Stimulated activated naive CD8-positive, alpha-beta T cell treated with anti-CD3 and anti-CD28 coated beads, Interleukin-15, Interleukin-2, amounts not matched to agents 100 U/mL and 50 U/mL, for 24 hours (primary cell): ENCODE measurements at regions not wholly inside any gene's neighbourhood (a gene's known extent, or its start where the extent isn't known, plus 50 kb on each side); places are given as distances from the start of the nearest gene placed in this dataset.
"Not testable (repeated sequence)": the region's sequence is repeated elsewhere in the genome, so short reads cannot be mapped to it uniquely, and the experiment has no call there.

ENCODE experiments used
- ATAC-seq: fragments of 150-1000 bp; cut with Tn5 transposase; one replicate; pipeline ENCODE4 v1.10.0; 2021
- DNase-seq: peaks from one replicate; pipeline ENCODE4 v3.0.0; 2021

DNA sequence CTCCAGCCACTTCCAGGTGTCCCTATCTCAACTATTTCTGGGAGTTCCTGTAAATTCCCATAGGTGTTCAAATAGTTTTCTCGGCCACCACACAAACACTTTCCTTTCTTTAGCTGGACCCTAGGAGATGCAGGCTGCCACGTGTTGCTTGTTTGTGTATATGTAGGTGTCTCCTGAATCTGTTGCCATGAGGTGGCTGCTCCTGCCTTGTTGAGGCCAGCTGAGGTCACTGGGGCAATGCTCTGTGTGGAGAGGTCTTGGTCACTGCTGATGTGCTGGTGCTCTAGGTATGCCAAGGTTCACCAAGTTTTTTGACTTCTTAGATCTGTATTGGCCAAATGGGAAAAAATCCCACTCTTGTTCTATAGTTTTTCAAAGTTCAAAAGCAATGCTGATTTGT lies 132.5 kb upstream of the CHD1 start:
- ATAC-seq (no peak), DNase-seq (no peak)

DNA sequence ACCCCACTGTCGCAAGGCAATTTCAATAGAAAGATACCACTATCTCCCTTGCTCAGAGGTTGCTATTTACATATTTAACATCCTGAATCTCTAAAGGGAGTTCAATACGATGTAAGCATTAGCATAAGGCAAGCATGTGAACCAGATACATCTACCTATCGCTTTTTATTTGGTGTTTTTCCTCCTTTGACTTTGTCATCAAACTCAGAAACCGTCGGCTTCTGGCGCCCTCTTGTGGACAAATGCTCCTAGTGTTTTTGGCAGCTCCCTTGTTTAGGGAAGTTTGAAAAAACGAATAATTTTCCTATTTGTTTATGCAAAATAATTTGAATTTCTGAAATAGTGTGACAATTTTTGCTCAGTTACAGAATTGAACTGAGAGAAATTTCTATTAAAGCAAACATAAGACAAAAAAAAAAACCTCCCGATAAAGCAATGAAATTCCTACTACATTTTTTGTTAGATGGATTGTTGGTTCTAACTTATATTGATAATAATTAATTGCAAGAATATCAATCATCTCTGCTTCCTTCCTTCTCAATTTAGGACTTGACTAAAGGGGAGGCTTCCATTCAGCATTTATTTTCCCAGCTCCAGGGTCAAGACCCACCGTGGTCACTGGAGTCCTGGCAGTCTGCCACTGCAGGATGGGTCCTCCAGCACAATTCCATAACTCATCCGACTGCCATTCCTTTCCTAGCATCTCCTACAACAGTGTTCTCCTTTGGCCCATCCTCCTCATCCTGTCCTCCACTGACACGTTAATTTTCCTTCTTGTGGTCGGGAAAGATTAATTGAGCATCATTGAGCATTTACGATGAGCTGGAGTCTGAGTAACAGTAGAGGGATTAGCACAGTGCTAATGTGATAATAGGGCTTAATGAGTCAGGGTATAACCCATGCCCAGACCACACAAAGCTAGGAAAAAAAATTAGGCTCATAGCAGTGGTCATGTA lies 131.8 kb upstream of the CHD1 start:
- peak; percentile 86 for DNase-seq
- ATAC-seq: no peak

DNA sequence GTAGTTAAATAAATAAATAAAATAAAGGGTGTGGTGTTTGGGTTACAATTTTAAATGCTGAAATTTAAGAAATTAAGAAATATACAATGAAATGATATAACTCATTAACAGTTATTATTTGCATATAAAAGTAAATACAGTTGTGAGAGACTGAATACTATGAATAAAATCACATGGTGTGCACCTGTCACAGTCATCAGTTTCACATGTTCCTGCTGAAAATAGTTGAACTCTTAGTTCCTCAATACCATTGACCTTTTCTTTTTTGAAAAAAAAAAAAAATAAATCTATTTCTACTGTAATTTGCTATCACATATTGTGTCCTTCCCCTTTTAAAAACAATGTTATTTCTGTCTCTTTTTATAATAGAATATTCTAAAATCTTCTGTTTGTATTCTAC lies 130.9 kb upstream of the CHD1 start:
- DNase-seq (no peak), ATAC-seq (no peak)

DNA sequence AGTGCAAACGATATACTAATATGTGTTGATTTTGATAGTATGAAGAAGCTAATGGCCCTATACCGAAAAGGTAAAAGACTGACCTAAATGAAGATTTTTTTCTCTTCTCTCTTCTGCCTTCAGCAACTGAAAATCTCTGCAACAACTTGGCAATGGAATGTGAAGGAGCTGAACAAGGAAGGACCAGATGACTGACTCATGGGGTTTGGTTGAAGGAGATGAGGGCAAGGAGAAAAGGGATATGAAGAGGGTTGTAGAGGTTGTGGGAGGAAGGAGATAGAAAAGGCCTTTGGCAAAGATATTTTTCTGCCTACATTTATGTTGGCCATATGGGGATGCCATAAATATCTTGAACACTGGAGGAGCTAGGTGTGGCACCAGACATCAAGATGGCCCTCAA lies 129.7 kb upstream of the CHD1 start:
- ATAC-seq (no peak), DNase-seq (no peak)

DNA sequence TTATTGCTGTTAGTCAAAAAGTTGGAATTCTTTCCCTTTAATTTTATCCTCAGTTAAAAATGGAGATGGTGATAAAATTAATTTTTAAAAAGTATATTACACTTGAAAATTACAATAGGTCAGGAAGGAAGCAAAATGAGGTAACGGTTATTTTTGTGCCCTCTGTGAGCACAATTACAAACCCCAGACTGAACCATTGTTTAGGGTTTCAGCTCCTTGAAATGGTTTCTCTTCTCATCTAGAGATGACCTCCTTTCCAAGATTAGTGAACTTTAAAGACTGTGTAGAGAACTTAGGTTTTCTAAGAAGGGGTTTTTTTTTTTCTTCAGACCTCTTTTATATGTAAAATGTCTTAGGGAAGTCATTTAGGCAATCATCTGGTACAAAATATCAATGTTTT lies 126.2 kb upstream of the CHD1 start:
- DNase-seq: no peak
- ATAC-seq: no peak

DNA sequence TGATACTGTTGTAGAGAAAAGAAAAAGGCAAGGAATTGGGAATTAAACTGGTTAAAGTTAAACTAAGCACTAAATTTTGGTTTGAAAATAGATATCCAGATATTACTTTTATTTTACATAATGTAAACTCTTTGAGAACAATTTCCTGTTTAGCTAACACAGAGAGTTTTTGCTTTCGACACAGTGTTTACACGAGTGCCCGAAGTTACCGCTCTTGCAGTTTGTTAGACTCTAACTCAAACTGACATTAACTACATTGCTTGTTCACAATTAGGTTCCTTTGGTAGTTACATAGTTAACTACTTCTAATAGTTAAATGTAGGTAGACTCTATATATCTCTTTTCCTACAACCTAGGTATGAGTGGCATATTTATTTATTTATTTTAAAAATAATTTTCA lies 117.1 kb upstream of the CHD1 start:
- DNase-seq (no peak), ATAC-seq (no peak)

DNA sequence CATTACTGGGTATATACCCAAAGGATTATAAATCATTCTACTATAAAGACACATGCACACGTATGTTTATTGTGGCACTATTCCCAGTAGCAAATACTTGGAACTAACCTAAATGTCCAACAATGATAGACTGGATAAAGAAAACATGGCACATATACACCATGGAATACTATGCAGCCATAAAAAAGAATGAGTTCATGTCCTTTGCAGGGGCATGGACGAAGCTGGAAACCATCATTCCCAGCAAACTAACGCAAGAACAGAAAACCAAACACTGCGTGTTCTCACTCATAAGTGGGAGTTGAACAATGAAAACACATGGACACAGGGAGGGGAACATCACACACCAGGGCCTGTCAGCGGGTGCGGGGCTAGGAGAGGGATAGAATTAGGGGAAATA lies 114.5 kb upstream of the CHD1 start:
- not testable (repeated sequence) for DNase-seq, ATAC-seq

DNA sequence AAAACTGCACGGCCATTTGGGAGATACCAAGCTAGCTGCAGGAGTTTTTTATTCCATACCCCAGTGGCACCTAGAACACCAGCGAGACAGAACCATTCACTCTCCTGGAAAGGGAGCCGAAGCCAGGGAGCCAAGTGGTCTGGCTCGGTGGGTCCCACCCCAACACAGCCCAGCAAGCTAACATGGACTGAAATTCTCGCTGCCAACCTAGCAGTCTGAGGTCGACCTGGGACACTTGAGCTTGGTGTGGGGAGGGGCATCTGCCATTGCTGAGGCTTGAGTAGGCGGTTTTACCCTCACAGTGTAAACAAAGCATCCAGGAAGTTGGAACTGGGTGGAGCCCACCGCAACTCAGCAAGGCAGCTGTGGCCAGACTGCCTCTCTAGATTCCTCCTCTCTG lies 108.9 kb upstream of the CHD1 start:
- DNase-seq: peak; percentile 25
- ATAC-seq: no peak

DNA sequence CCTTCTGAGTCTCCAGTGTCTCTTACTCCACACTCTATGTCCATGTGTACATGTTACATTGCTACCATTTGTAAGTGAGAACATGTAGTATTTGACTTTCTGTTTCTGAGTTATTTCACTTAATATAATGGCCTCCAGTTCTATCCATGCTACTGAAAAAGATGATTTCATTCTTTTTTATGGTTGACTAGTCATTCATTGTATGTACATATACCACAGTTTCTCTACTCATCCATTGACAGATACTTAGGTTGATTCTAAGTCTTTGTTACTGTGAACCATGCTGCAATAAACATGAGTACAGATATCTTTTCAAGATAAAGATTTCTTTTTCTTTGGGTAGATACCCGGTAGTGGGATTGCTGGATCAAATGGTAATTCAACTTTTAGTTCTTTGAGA lies 107.1 kb upstream of the CHD1 start:
- DNase-seq: no peak
- no peak for ATAC-seq

DNA sequence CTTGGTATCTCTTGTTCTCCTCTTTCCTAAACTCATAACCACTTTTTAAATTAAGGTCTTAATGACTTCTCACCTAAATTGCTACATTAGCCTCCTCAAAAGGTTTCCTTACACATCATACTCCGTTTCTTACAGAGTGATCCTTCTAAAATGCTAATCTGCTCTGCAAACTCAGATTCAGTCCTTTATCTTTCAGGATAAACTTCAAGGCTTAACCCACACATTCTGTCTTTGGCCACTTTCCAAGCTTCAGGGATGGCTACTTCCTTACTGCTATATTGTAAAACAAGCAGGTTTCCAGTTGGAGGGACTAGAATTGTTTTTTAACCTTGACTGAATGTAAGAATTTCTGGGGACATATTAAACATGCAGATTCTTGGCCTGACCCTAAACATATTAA lies 105.5 kb upstream of the CHD1 start:
- ATAC-seq (no peak), DNase-seq (no peak)

DNA sequence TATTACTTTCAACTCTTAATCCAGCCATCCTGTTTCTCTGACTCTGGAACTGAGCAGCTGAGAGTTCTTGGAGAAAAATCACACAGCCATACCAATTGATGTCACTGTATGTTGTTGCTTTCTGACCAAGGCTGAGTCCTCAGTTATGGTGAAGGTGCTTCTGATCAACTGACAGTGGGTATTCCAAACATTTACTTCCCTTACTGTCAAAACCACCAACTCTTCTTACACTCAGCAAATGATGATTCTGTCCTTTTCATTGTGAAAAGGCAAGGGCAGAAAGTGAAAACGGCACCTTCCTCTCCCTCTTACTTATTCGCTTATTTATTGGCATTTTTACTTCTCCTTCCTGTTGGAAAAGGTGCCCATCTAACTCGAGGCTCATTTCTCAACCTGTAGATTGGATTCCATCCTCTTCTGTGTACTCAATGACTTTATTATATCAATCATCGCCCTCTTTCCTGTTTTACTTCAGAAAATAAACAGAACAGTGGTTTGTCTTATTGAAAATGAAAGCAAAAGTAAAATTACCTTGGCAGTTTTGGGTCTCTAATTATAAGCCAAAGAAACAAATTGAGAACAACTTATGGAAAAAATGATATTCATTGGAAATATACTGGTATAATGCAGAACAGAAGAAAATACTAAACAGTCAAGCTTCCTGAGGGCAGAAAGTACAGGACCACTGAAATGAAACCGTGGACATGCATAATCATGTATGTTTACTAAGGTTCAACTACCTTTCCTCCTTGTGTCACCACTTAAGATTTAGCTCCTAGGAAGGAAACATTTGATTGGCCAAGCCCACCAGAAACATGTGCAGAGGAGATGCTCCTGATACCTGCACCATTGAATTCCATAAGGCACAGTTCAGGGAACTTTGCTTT lies 104.5 kb upstream of the CHD1 start:
- DNase-seq: no peak

DNA sequence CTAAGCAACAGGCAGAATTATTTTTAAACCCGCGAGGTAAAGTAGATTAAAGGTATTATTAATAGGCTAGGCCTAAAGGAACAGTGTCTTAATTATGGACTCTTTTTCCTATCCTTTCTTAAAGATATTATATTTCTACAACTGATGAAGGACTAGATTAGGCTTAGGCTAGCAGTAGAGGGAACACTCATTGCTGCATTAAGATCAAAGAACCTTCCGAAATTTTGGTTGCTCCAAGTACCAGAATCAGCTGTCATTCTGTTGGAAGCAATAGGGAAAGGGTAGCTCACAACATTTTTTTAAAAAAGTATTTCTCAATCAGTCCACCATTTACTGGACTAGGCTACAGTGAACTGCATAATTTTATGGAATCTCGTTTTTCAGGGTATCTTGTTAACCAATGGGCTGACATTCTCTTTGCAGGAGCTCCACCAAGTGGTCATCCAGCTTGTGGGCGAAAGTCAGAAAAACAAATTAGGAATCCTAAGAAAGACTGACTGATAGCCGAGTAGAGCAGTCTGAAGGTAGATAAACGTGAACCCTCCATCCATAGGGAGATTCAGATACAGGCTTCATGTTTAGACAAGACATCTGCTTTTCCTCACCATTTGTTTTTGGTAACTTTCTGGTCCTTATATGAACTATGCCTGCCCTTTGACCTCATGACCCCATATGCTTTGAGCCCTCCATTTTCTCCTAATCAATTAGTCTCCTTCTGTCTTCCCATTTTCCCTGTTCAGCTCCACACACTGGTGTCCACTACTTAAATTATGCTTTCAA lies 103.6 kb upstream of the CHD1 start:
- ATAC-seq: peak; percentile 34
- peak; percentile 44 for DNase-seq

More for the DNA sequence above, 104.5 kb upstream of the CHD1 start:
- peak; percentile 21 for ATAC-seq

DNA sequence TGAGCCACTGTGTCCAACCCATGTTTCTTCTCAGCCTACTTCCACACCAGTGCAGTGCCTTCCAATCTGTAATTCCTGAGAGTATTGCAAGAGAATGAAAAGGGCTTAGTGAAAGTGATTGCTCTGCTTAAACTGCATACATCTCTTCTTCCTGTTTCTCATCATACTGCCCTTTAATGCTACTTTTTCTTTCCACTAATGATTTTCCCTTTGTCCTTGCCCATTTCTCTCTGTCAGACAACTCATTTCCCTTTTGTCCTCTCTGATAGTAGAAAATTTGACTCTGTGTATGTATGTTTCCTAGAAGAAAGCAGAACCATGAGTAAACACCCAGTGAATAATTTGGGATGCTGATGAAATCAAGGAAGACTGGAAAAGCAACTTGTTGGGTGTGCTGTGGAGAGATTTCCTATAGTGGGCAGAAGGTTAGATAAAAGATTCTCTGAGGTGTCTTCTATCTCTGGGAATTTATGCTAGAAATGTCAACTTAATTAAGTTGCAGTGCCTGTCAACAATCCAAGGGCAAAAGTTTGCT lies 102.2 kb upstream of the CHD1 start:
- DNase-seq (no peak), ATAC-seq (no peak)

DNA sequence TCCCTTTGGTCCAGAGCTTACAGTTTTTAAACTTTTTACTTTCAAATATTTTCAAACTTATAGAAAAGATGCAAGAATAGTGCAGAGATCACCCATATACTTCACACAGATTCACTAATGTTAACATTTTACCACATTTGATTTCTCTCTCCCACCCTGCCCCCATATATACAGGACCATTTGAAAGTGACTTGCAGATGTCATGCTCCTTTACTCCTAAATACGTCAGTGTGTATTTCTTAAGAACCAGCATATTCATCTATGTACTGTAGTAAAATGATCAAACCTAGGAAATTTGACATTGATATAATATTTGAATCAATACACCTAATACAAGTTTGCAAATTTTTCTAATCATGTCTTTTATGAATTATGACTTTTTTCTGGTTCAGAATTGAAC lies 100.4 kb upstream of the CHD1 start:
- no peak for DNase-seq
- ATAC-seq: no peak

DNA sequence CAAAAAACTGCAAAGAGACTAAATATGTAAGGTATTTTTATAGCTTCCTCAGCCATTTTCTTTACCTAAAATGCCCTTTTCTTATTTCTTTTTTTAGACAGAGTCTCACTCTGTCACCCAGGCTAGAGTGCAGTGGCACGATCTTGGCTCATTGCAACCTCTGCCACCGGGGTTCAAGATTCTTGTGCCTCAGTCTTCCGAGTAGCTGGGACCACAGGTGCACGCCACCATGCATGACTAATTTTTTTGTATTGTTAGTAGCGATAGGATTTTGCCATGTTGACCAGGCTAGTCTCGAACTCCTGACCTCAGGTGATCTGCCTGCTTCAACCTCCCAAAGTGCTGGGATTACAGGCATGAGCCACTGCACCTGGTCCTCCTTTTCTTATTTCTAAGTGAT lies 99.4 kb upstream of the CHD1 start:
- not testable (repeated sequence) for DNase-seq, ATAC-seq

DNA sequence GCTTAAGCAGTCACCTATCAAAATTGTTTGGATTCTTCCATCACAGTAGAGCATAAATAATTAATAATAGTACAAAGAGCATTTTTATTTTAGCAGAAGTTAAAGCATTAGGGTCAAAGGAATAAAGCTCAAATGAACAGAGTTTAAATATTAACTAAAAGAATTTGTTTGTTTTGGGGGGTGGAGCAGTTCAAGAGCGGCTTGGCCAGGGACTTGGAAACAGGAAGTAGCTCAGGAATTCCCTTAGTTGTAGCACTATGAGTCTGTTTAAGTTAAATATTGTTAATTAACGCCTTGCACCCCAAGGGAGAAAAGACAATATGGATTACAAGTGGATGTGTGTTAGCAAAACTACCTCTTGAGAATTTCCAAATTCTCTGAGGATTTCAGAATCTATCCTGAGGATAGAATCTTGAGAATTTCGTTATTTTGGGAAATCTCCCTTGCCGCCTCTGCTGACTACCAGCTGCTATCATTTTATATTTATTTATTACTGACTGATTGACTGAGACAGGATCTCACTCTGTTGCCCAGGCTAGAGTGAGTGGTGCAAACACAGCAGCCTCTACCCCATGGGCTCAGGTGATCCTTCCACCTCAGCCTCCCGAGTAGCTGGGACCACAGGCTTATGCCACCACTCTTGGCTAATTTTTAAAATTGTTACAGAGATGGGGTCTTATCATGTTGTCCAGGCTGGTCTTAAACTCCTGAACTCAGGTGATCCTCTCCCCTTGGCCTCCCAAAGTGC lies 96.7 kb upstream of the CHD1 start:
- no peak for DNase-seq

DNA sequence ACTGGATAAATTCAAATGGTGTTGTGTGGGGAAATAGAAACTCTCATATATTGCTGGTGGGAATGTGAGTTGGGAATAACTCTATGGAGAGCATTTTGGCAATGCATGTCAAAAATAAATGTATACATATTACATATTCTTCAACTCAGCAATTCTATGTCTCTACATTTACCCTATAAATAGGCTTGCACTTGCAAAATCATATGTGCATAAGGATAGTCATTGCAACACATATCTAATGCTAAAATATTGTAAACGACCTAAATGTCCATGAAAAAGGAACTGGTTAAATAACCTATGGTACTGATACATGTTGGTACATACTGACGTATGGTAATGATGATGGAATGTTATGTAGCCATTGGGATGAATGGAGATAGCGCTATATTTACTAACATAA lies 94.5 kb upstream of the CHD1 start:
- ATAC-seq: no peak
- no peak for DNase-seq

More for the DNA sequence above, 96.7 kb upstream of the CHD1 start:
- ATAC-seq: no peak

DNA sequence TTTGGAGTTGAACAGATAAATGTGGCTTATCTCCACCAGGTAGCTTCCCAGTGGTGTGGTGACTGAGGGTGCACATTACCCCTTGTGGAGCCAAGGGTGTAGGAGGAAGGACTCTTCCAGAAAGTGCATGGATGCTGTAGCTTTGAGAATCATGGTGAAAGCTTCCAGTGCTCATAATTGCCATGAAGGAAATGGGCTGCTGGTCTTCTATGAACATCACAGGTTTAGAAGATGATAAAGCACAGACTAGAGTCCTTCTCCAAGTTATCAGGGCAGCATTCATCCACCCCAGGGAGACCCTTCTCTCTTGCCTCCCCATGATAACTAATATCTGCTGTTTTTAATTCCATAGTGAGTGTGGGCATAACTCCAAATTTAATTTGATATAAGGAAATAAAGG lies 93.4 kb upstream of the CHD1 start:
- no peak for ATAC-seq
- DNase-seq: no peak

DNA sequence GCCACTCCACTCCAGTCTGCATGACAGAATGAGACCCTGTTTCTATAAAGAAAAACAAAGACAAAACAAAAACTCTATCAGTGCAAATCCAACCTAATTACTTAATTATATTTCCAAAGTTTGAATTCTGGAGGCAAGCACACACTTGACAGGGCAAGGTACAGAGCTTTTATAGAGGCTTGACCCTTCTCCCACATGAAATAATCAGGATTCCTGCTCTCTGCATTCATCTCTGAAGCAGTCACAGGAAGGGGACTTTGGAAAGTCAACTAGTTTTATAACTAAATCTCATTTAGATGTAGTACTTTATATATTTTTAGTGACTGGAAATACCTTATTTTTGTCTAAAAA lies 91.9 kb upstream of the CHD1 start:
- DNase-seq (no peak), ATAC-seq (no peak)

DNA sequence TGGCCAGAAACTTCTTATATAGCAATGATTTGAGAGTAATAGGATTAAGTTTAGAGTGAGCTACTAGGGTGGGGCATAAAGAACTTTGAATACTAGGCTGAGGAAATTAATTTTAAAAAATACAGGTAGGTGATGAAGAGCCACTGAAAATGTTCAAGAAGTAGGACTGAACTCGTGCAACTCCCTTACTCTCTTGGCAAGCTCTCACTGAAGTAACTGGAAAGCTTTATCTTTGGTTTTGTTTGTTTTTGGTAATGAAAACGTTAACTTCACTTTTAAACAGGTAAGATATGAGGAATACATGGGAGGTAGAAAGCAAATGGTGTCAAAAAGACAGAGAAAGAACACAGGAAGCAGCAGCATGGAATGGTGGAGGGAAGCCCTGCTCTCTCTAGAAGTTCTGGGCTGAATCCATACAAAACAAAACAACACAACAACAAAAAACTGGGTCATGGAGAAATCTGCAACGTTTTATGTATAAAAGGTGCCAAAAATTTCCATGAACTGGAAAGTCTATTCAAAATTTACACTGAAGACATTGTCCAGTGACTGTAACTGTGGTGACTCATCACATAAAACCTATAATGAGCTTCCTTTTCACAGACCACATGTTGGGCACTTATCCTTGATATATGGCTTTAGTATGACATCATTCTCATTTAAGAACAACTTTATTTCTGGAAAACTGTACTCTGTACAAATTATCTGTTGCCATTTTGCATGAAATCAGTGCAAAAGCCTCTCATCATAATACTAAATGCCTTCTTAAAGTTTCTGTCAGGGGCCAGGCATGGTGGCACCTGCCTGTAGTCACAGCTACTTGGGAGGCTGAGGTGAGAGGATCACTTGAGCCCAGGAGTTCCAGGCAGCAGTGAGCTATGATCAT lies 91.2 kb upstream of the CHD1 start:
- ATAC-seq (no peak), DNase-seq (no peak)
